HepG2 (cell line): ENCODE measurements at regions not wholly inside any gene's neighbourhood (a gene's known extent, or its start where the extent isn't known, plus 50 kb on each side); places are given as distances from the start of the nearest gene placed in this dataset.

Experiments used
- AGO1 ChIP-seq: fragments of 200-400 bp; formaldehyde crosslinking; IDR thresholded peaks from 2 replicates; pipeline ENCODE4 v1.6.1; 2017; ENCODE audit warnings: mild to moderate bottlenecking, low read depth, low read length, moderate library complexity; ENCODE audit not compliant: poor library complexity, severe bottlenecking
- FOXO1 ChIP-seq: sonication (generic); formaldehyde crosslinking; IDR thresholded peaks from 2 replicates; pipeline ENCODE4 v1.4.0; 2020; ENCODE audit warnings: missing genetic modification reagents
- NFE2L1 ChIP-seq: sonication (generic); formaldehyde crosslinking; IDR thresholded peaks from 2 replicates; pipeline ENCODE4 v1.4.0; 2020; ENCODE audit warnings: missing genetic modification reagents, mild to moderate bottlenecking, borderline replicate concordance
- SMAD3 ChIP-seq: sonication (generic); formaldehyde crosslinking; IDR thresholded peaks from 2 replicates; pipeline ENCODE4 v1.4.0; 2020; ENCODE audit warnings: missing genetic modification reagents
- ZEB1 ChIP-seq: IDR thresholded peaks from 2 replicates; pipeline ENCODE4 v1.6.1; 2012; ENCODE audit warnings: mild to moderate bottlenecking, low read depth, inconsistent platforms; ENCODE audit not compliant: insufficient replicate concordance
- ZSCAN21 ChIP-seq: sonication (generic); formaldehyde crosslinking; IDR thresholded peaks from 2 replicates; pipeline ENCODE4 v1.8.0; 2022; ENCODE audit warnings: mild to moderate bottlenecking, missing genetic modification reagents, moderate library complexity, borderline replicate concordance
- TF ChIP-seq, protein P1 (sequence below): sonication (generic); formaldehyde crosslinking; IDR thresholded peaks from 2 replicates; pipeline ENCODE4 v1.5.0; 2020; ENCODE audit warnings: mild to moderate bottlenecking, missing genetic modification reagents
- TF ChIP-seq, protein P2 (sequence below): IDR thresholded peaks from 2 replicates; pipeline ENCODE4 v1.6.1; 2016; ENCODE audit warnings: missing genetic modification reagents, missing compliant biosample characterization
- TF ChIP-seq, protein P3 (sequence below): sonication (generic); formaldehyde crosslinking; IDR thresholded peaks from 2 replicates; pipeline ENCODE4 v1.5.0; 2020; ENCODE audit warnings: mild to moderate bottlenecking, low read depth, missing genetic modification reagents, borderline replicate concordance
- TF ChIP-seq, protein P4 (sequence below): sonication (generic); formaldehyde crosslinking; IDR thresholded peaks from 2 replicates; pipeline ENCODE4 v1.4.0; 2020; ENCODE audit warnings: missing genetic modification reagents, mild to moderate bottlenecking, borderline replicate concordance
- TF ChIP-seq, protein P5 (sequence below): sonication (generic); formaldehyde crosslinking; IDR thresholded peaks from 2 replicates; pipeline ENCODE4 v1.4.0; 2020; ENCODE audit warnings: missing genetic modification reagents, borderline replicate concordance
- TF ChIP-seq, protein P6 (sequence below): sonication (generic); formaldehyde crosslinking; conservative IDR thresholded peaks from 2 replicates; pipeline ENCODE4 v1.4.0; 2020; ENCODE audit warnings: missing genetic modification reagents
- TF ChIP-seq, protein P7 (sequence below): sonication (generic); formaldehyde crosslinking; IDR thresholded peaks from 2 replicates; pipeline ENCODE4 v1.8.0; 2022; ENCODE audit warnings: mild to moderate bottlenecking, missing genetic modification reagents, moderate library complexity
- TF ChIP-seq, protein P8 (sequence below): sonication (generic); formaldehyde crosslinking; IDR thresholded peaks from 2 replicates; pipeline ENCODE4 v1.4.0; 2020; ENCODE audit warnings: mild to moderate bottlenecking, low read depth, missing genetic modification reagents

DNA sequence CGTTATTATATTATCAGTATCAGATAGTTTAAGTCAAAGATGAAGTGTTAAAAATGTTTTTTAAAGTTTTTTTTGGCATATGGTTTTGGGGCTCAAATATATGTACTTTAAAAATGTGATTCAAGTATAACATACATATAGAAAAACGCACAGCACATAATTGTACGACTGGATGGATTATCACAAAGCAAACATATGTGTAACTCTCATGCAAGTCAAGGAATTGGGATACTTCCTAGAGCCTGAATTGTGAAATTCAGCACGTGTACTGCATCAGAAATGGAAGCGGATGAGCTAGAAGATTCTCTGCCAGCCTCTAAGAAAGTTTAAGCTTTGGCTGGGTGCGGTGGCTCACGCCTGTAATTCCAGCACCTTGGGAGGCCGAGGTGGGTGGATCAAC, 340.9 kb downstream of the PRL start (continued):
- TF ChIP-seq, protein P1, sequence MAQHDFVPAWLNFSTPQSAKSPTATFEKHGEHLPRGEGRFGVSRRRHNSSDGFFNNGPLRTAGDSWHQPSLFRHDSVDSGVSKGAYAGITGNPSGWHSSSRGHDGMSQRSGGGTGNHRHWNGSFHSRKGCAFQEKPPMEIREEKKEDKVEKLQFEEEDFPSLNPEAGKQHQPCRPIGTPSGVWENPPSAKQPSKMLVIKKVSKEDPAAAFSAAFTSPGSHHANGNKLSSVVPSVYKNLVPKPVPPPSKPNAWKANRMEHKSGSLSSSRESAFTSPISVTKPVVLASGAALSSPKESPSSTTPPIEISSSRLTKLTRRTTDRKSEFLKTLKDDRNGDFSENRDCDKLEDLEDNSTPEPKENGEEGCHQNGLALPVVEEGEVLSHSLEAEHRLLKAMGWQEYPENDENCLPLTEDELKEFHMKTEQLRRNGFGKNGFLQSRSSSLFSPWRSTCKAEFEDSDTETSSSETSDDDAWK (CRISPR knock-in tag) = no peak
- TF ChIP-seq, protein P2, sequence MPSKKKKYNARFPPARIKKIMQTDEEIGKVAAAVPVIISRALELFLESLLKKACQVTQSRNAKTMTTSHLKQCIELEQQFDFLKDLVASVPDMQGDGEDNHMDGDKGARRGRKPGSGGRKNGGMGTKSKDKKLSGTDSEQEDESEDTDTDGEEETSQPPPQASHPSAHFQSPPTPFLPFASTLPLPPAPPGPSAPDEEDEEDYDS (CRISPR knock-in tag) = no peak
- no peak for TF ChIP-seq SMAD3
- TF ChIP-seq, protein P3, sequence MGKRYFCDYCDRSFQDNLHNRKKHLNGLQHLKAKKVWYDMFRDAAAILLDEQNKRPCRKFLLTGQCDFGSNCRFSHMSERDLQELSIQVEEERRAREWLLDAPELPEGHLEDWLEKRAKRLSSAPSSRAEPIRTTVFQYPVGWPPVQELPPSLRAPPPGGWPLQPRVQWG = no peak
- TF ChIP-seq, protein P4, sequence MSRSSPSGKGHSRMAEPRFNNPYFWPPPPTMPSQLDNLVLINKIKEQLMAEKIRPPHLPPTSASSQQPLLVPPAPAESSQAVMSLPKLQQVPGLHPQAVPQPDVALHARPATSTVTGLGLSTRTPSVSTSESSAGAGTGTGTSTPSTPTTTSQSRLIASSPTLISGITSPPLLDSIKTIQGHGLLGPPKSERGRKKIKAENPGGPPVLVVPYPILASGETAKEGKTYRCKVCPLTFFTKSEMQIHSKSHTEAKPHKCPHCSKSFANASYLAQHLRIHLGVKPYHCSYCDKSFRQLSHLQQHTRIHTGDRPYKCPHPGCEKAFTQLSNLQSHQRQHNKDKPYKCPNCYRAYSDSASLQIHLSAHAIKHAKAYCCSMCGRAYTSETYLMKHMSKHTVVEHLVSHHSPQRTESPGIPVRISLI (CRISPR knock-in tag) = no peak
- TF ChIP-seq, protein P5, sequence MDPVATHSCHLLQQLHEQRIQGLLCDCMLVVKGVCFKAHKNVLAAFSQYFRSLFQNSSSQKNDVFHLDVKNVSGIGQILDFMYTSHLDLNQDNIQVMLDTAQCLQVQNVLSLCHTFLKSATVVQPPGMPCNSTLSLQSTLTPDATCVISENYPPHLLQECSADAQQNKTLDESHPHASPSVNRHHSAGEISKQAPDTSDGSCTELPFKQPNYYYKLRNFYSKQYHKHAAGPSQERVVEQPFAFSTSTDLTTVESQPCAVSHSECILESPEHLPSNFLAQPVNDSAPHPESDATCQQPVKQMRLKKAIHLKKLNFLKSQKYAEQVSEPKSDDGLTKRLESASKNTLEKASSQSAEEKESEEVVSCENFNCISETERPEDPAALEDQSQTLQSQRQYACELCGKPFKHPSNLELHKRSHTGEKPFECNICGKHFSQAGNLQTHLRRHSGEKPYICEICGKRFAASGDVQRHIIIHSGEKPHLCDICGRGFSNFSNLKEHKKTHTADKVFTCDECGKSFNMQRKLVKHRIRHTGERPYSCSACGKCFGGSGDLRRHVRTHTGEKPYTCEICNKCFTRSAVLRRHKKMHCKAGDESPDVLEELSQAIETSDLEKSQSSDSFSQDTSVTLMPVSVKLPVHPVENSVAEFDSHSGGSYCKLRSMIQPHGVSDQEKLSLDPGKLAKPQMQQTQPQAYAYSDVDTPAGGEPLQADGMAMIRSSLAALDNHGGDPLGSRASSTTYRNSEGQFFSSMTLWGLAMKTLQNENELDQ = no peak
- TF ChIP-seq ZSCAN21 = no peak
- TF ChIP-seq, protein P6, sequence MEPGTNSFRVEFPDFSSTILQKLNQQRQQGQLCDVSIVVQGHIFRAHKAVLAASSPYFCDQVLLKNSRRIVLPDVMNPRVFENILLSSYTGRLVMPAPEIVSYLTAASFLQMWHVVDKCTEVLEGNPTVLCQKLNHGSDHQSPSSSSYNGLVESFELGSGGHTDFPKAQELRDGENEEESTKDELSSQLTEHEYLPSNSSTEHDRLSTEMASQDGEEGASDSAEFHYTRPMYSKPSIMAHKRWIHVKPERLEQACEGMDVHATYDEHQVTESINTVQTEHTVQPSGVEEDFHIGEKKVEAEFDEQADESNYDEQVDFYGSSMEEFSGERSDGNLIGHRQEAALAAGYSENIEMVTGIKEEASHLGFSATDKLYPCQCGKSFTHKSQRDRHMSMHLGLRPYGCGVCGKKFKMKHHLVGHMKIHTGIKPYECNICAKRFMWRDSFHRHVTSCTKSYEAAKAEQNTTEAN = no peak
- TF ChIP-seq, protein P7, sequence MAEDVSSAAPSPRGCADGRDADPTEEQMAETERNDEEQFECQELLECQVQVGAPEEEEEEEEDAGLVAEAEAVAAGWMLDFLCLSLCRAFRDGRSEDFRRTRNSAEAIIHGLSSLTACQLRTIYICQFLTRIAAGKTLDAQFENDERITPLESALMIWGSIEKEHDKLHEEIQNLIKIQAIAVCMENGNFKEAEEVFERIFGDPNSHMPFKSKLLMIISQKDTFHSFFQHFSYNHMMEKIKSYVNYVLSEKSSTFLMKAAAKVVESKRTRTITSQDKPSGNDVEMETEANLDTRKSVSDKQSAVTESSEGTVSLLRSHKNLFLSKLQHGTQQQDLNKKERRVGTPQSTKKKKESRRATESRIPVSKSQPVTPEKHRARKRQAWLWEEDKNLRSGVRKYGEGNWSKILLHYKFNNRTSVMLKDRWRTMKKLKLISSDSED = no peak
- no peak for TF ChIP-seq ZEB1
- TF ChIP-seq FOXO1 (CRISPR knock-in tag) = no peak
- TF ChIP-seq, protein P8, sequence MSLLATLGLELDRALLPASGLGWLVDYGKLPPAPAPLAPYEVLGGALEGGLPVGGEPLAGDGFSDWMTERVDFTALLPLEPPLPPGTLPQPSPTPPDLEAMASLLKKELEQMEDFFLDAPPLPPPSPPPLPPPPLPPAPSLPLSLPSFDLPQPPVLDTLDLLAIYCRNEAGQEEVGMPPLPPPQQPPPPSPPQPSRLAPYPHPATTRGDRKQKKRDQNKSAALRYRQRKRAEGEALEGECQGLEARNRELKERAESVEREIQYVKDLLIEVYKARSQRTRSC (CRISPR knock-in tag) = no peak
- no peak for TF ChIP-seq NFE2L1 (CRISPR knock-in tag)
- TF ChIP-seq AGO1 = no peak
